ENCODE measurements at regions not wholly inside any gene's neighbourhood (a gene's known extent, or its start where the extent isn't known, plus 50 kb on each side); places are given as distances from the start of the nearest gene placed in this dataset.
"Not testable (repeated sequence)": the region's sequence is repeated elsewhere in the genome, so short reads cannot be mapped to it uniquely, and the experiment has no call there.

- Histone ChIP-seq H3K4me2 (ENCODE audit: insufficient read depth, low read length) (no peak overlapping the region), H3K79me2 (ENCODE audit: insufficient read depth, low read length) (no peaks in the 10 kb centered on the region), H3K27ac (ENCODE audit: low read depth, low read length) (no peak overlapping the region), H3K4me3 (ENCODE audit: insufficient read depth, low read length) (no peak overlapping the region), H2AFZ (ENCODE audit: low read length) (peak overlapping the region; percentile 6), H3K4me1 (ENCODE audit: insufficient read depth, low read length) (peaks cover 10% of the 10 kb centered on the region), H4K20me1 (ENCODE audit: insufficient read depth, low read length) (no peaks in the 10 kb centered on the region), H3K9me3 (ENCODE audit: low read depth, low read length) (no peaks in the 10 kb centered on the region), H3K27me3 (ENCODE audit: insufficient read depth, low read length) (no peaks in the 10 kb centered on the region), H3K36me3 (ENCODE audit: insufficient read depth, low read length) (no peaks in the 10 kb centered on the region)
- TF ChIP-seq, protein P1, sequence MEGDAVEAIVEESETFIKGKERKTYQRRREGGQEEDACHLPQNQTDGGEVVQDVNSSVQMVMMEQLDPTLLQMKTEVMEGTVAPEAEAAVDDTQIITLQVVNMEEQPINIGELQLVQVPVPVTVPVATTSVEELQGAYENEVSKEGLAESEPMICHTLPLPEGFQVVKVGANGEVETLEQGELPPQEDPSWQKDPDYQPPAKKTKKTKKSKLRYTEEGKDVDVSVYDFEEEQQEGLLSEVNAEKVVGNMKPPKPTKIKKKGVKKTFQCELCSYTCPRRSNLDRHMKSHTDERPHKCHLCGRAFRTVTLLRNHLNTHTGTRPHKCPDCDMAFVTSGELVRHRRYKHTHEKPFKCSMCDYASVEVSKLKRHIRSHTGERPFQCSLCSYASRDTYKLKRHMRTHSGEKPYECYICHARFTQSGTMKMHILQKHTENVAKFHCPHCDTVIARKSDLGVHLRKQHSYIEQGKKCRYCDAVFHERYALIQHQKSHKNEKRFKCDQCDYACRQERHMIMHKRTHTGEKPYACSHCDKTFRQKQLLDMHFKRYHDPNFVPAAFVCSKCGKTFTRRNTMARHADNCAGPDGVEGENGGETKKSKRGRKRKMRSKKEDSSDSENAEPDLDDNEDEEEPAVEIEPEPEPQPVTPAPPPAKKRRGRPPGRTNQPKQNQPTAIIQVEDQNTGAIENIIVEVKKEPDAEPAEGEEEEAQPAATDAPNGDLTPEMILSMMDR (IDR thresholded peaks at IDR 0.05; ENCODE audit: extremely low read depth, low read depth, low read length): no peak
- DNase-seq (ENCODE audit: insufficient read length, low spot score, missing footprints): no peak
These were observed 330.5 kb upstream of the KCNMB2 start for GRCh38 chr3:178205740-178206139.

- no peak overlapping the region for H2AFZ ChIP-seq (ENCODE audit: low read length)
- H3K27ac ChIP-seq (ENCODE audit: low read depth, low read length): no peak overlapping the region
- H3K4me3 ChIP-seq (ENCODE audit: insufficient read depth, low read length): no peak overlapping the region
- H3K9me3 ChIP-seq (ENCODE audit: low read depth, low read length): no peaks in the 10 kb centered on the region
- DNase-seq (ENCODE audit: insufficient read length, low spot score, missing footprints): no peak
- TF ChIP-seq, protein P1 (IDR thresholded peaks at IDR 0.05; ENCODE audit: extremely low read depth, low read depth, low read length): no peak
- H3K4me1 ChIP-seq (ENCODE audit: insufficient read depth, low read length): peaks cover 10% of the 10 kb centered on the region
- no peak overlapping the region for H3K4me2 ChIP-seq (ENCODE audit: insufficient read depth, low read length)
- H3K36me3 ChIP-seq (ENCODE audit: insufficient read depth, low read length): no peaks in the 10 kb centered on the region
- H3K79me2 ChIP-seq (ENCODE audit: insufficient read depth, low read length): no peaks in the 10 kb centered on the region
- H3K27me3 ChIP-seq (ENCODE audit: insufficient read depth, low read length): no peaks in the 10 kb centered on the region
- H4K20me1 ChIP-seq (ENCODE audit: insufficient read depth, low read length): no peaks in the 10 kb centered on the region
These were observed 329.7 kb upstream of the KCNMB2 start for GRCh38 chr3:178206521-178206920.

DNA sequence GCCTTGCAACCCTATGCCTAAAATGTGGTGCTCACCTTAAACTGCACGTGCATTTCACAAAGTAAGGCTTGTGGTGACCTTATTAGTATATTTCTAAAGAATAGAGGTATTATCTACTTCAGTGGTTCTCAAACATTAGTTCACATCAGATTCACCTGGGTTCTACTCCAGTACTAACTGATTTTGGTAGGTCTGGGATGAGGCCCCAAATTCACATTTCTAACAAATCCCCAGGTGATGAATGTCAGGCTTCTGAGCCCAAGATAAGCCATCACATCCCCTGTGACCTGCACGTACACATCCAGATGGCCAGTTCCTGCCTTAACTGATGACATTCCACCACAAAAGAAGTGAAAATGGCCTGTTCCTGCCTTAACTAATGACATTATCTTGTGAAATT lies 329.1 kb upstream of the KCNMB2 start:
- H3K4me1 ChIP-seq (ENCODE audit: insufficient read depth, low read length): peaks cover 10% of the 10 kb centered on the region
- H3K27me3 ChIP-seq (ENCODE audit: insufficient read depth, low read length); H2AFZ ChIP-seq (ENCODE audit: low read length); H3K27ac ChIP-seq (ENCODE audit: low read depth, low read length); H4K20me1 ChIP-seq (ENCODE audit: insufficient read depth, low read length); H3K79me2 ChIP-seq (ENCODE audit: insufficient read depth, low read length); DNase-seq (ENCODE audit: insufficient read length, low spot score, missing footprints); H3K9me3 ChIP-seq (ENCODE audit: low read depth, low read length); H3K36me3 ChIP-seq (ENCODE audit: insufficient read depth, low read length); H3K4me2 ChIP-seq (ENCODE audit: insufficient read depth, low read length); H3K4me3 ChIP-seq (ENCODE audit: insufficient read depth, low read length): not testable (repeated sequence)

DNA sequence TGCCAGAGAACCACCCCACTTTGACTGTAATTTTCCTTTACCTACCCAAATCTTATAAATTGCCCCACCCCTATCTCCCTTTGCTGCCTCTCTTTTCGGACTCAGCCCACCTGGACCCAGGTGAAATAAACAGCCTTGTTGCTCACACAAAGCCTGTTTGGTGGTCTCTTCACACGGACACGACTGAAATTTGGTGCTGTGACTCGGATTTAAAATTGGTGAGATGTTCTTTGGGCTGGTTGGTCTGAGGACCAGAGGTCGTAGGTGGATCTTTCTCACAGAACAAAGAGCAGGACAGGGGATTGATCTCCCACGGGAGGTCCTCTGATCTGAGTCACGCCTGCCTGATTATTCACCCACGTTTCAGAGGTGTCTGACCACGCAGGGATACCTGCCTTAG lies 328.6 kb upstream of the KCNMB2 start:
- H3K4me2 ChIP-seq (ENCODE audit: insufficient read depth, low read length); H3K27me3 ChIP-seq (ENCODE audit: insufficient read depth, low read length); H3K27ac ChIP-seq (ENCODE audit: low read depth, low read length); H4K20me1 ChIP-seq (ENCODE audit: insufficient read depth, low read length); DNase-seq (ENCODE audit: insufficient read length, low spot score, missing footprints); H2AFZ ChIP-seq (ENCODE audit: low read length); H3K4me3 ChIP-seq (ENCODE audit: insufficient read depth, low read length); H3K9me3 ChIP-seq (ENCODE audit: low read depth, low read length); H3K36me3 ChIP-seq (ENCODE audit: insufficient read depth, low read length); H3K79me2 ChIP-seq (ENCODE audit: insufficient read depth, low read length): not testable (repeated sequence)
- H3K4me1 ChIP-seq (ENCODE audit: insufficient read depth, low read length): peaks cover 10% of the 10 kb centered on the region

- H2AFZ ChIP-seq (ENCODE audit: low read length); H3K79me2 ChIP-seq (ENCODE audit: insufficient read depth, low read length); H3K27ac ChIP-seq (ENCODE audit: low read depth, low read length); H3K9me3 ChIP-seq (ENCODE audit: low read depth, low read length); H3K4me3 ChIP-seq (ENCODE audit: insufficient read depth, low read length); H3K36me3 ChIP-seq (ENCODE audit: insufficient read depth, low read length); H4K20me1 ChIP-seq (ENCODE audit: insufficient read depth, low read length); H3K4me1 ChIP-seq (ENCODE audit: insufficient read depth, low read length); H3K27me3 ChIP-seq (ENCODE audit: insufficient read depth, low read length); H3K4me2 ChIP-seq (ENCODE audit: insufficient read depth, low read length); DNase-seq (ENCODE audit: insufficient read length, low spot score, missing footprints): not testable (repeated sequence)
These were observed 327.1 kb upstream of the KCNMB2 start for GRCh38 chr3:178209116-178209515.

DNA sequence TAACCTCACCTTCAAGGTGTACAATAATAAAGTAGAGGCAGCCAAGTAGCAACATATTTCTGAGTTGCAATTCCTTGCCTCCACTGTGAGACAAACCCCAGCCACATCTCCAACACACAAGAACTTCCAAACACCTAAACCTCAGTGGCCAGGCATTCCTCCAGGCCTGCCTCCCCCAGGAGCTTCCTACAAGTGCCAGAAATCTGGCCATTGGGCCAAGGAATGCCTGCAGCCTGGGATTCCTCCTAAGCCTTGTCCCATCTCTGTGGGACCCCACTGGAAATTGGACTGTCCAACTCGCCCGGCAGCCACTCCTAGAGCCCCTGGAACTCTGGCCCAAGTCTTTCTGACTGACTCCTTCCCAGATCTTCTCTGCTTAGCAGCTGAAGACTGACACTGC lies 326.6 kb upstream of the KCNMB2 start:
- not testable (repeated sequence) for H3K9me3 ChIP-seq (ENCODE audit: low read depth, low read length); H3K4me2 ChIP-seq (ENCODE audit: insufficient read depth, low read length); H3K27ac ChIP-seq (ENCODE audit: low read depth, low read length); H4K20me1 ChIP-seq (ENCODE audit: insufficient read depth, low read length); H3K79me2 ChIP-seq (ENCODE audit: insufficient read depth, low read length); H3K4me1 ChIP-seq (ENCODE audit: insufficient read depth, low read length); H3K36me3 ChIP-seq (ENCODE audit: insufficient read depth, low read length); DNase-seq (ENCODE audit: insufficient read length, low spot score, missing footprints); H3K4me3 ChIP-seq (ENCODE audit: insufficient read depth, low read length); H2AFZ ChIP-seq (ENCODE audit: low read length); H3K27me3 ChIP-seq (ENCODE audit: insufficient read depth, low read length)

- H3K27me3 ChIP-seq (ENCODE audit: insufficient read depth, low read length); H3K4me3 ChIP-seq (ENCODE audit: insufficient read depth, low read length); H3K27ac ChIP-seq (ENCODE audit: low read depth, low read length); DNase-seq (ENCODE audit: insufficient read length, low spot score, missing footprints); H4K20me1 ChIP-seq (ENCODE audit: insufficient read depth, low read length); H3K4me1 ChIP-seq (ENCODE audit: insufficient read depth, low read length); H3K79me2 ChIP-seq (ENCODE audit: insufficient read depth, low read length); H2AFZ ChIP-seq (ENCODE audit: low read length); H3K9me3 ChIP-seq (ENCODE audit: low read depth, low read length); H3K36me3 ChIP-seq (ENCODE audit: insufficient read depth, low read length); H3K4me2 ChIP-seq (ENCODE audit: insufficient read depth, low read length): not testable (repeated sequence)
These were observed 325.1 kb upstream of the KCNMB2 start for GRCh38 chr3:178211086-178211485.

Measured in osteoblast (primary cell).